AG04449 (cell line): ENCODE measurements at regions not wholly inside any gene's neighbourhood (a gene's known extent, or its start where the extent isn't known, plus 50 kb on each side); places are given as distances from the start of the nearest gene placed in this dataset.
"Not testable (repeated sequence)": the region's sequence is repeated elsewhere in the genome, so short reads cannot be mapped to it uniquely, and the experiment has no call there.

ENCODE experiments used
- CTCF ChIA-PET: fragments of 350-600 bp; formaldehyde crosslinking; extraction: SDS; loops from one replicate; lab custom pipeline; 2021; ENCODE audit warnings: antibody characterized with exemption; lab: Yijun Ruan, JAX
- POLR2A ChIA-PET: fragments of 400-600, 350-600 bp; formaldehyde crosslinking; extraction: SDS; loops from one replicate; lab custom pipeline; 2020; ENCODE audit warnings: antibody characterized with exemption, inconsistent platforms; lab: Yijun Ruan, JAX
- DNase-seq: peaks from one replicate; pipeline ENCODE4 v3.0.0-alpha.2; 2010; ENCODE audit warnings: low read depth, low spot score
- H3K4me3 ChIP-seq: 2 replicates; pipeline ENCODE4 v1.5.1; 2011; ENCODE audit warnings: low read depth, mild to moderate bottlenecking, control low read depth, low read length
- CTCF ChIP-seq: IDR thresholded peaks from one replicate; pipeline ENCODE4 v1.5.1; 2011; ENCODE audit warnings: mild to moderate bottlenecking, moderate library complexity, low read length, control low read depth, inconsistent platforms; ENCODE audit not compliant: insufficient read depth; ENCODE audit errors: missing control alignments

GRCh38 chr2:13332060-13332459 is 615.3 kb downstream of the TRIB2 start:
- DNase-seq: no peak
- ChIA-PET CTCF (no interaction called here), POLR2A (no interaction called here)
- H3K4me3 ChIP-seq: no peak overlapping the region
- TF ChIP-seq CTCF: no peak

- POLR2A ChIA-PET, H3K4me3 ChIP-seq, CTCF ChIA-PET, DNase-seq: not testable (repeated sequence)
Observed at GRCh38 chr2:13334071-13334470, 617.3 kb downstream of the TRIB2 start.

- no peak for DNase-seq
- TF ChIP-seq CTCF: no peak
- H3K4me3 ChIP-seq: no peak overlapping the region
- POLR2A ChIA-PET: no interaction called here
- CTCF ChIA-PET: no interaction called here
Observed at GRCh38 chr2:13334545-13334944, 617.8 kb downstream of the TRIB2 start.

DNA sequence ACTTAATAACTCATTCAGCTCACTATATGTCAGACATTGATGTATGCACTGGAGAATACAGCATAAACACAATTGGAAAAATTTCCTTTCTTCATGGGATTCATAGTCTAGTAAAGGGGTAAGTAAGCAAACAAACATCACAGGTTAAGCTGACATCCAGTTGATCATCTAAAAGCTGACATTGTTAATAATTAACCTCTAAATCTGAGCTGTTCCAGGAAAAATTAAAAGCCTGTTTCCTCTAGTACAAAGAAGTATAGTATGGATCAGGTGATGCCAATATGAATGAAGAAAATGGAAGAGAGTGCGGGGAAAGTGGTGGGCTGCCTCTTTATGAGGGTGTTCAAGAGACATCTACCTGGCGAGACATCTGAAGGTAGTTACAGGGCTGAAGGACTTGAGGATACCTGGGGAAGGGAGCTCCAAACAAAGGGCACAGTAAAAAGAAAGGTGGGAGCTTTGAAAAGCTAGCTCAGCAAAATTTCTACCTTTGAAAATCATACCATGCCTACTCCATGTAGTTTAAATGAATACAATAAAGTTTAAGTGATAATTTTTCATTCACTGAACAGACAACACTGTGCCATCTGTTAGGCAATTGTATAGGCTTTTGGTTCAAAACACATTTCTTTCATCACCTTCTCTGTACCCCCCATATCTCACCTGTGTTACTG is 619.3 kb downstream of the TRIB2 start:
- TF ChIP-seq CTCF: no peak
- DNase-seq: no peak
- CTCF ChIA-PET: no interaction called here
- H3K4me3 ChIP-seq: no peak overlapping the region
- POLR2A ChIA-PET: no interaction called here

DNA sequence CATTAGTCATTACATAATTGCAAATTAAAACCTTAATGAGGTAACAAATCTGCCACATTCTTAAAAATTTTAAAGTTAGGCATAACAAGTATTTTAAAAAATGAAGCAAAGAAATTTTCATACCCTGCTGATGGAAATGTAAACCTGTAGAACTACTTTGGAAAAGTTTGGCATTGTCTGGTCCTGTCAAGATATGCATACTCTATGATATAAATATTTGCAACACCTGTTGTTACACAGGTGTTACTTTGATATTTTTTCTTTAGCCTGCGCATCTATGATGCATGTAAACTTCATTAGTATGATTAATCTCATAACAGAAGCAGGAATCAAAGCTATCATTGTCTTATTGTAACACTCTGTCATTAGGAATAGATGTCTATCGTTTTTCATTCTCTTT is 634.3 kb downstream of the TRIB2 start:
- H3K4me3 ChIP-seq: no peak overlapping the region
- TF ChIP-seq CTCF: no peak
- ChIA-PET POLR2A (no interaction called here), CTCF (no interaction called here)
- no peak for DNase-seq

- ChIA-PET POLR2A (no interaction called here), CTCF (no interaction called here)
- no peak overlapping the region for H3K4me3 ChIP-seq
- TF ChIP-seq CTCF: no peak
- DNase-seq: no peak
Observed at GRCh38 chr2:13353083-13353482, 636.3 kb downstream of the TRIB2 start.

- POLR2A ChIA-PET: no interaction called here
- H3K4me3 ChIP-seq: no peak overlapping the region
- CTCF ChIA-PET: no interaction called here
- no peak for DNase-seq
- no peak for TF ChIP-seq CTCF
Observed at GRCh38 chr2:13354031-13354430, 637.3 kb downstream of the TRIB2 start.

- CTCF ChIA-PET, H3K4me3 ChIP-seq, DNase-seq, POLR2A ChIA-PET: not testable (repeated sequence)
Observed at GRCh38 chr2:13381928-13382327, 665.2 kb downstream of the TRIB2 start.

GRCh38 chr2:13389172-13389571 is 672.4 kb downstream of the TRIB2 start:
- CTCF ChIA-PET, DNase-seq, POLR2A ChIA-PET, H3K4me3 ChIP-seq: not testable (repeated sequence)
